Anterior cingulate cortex (tissue), 58 donors: ENCODE measurements at regions not wholly inside any gene's neighbourhood (a gene's known extent, or its start where the extent isn't known, plus 50 kb on each side); places are given as distances from the start of the nearest gene placed in this dataset.
A peak's percentile ranks its signal among the peaks of the same experiment; 100 is the strongest.

Experiments used
- DNase-seq, 58 donors: peaks; one replicate each; lab custom pipeline; 2025; lab: John Stamatoyannopoulos, UW

DNA sequence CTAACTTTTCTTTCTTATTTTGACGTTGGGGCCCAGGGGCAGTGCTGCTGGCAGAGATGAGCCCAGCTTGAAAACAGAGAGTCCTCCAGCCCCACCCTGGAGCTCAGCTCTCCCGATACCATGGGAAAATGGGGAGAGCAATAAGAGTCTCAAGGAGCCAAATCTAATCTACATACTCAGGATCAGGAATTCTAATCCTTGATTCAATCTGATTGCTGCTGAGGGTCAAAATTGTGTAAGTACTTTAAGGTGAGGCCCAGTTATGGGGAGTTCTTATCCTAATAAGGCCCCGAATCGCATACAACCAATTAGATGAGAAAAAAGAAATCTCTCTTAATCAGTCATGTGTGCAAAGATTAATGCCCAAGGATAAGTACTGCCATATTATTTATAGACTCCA is 202.9 kb downstream of the FAM76B start:
- no peak for DNase-seq

DNA sequence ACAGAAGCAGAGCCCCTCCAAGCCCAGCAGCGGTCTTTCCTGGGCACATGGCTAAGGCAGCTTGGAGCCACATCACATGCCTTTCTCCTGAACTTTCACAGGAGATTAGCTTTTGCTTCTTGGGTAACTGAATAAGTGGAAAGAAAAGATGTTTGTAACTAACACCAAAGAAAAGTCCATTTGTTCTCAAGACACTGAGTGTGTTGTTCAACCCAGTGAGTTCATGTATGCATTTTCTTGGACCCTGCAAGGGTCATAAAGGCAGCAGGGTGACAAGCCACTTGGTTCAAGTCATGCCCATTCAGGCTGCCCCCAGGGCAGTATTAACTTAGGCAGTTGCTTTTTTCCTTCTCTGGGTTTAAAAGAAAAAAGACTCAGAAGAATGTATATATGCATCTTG is 203.4 kb downstream of the FAM76B start:
- no peak for DNase-seq

DNA sequence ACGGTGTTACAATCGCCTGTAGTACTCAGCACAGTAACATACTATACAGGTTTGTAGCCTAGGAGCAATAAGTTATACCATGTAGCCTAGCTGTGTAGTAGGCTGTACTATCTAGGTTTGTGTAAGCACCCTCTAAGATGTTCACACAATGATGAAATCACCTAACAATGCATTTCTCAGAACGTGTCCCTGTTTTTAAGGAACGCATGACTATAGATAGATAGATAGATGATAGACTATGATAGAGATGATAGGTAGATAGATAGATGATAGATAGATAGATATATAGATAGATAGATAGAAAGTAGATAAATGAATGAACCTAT is 203.9 kb downstream of the FAM76B start:
- DNase-seq, result no peak

DNA sequence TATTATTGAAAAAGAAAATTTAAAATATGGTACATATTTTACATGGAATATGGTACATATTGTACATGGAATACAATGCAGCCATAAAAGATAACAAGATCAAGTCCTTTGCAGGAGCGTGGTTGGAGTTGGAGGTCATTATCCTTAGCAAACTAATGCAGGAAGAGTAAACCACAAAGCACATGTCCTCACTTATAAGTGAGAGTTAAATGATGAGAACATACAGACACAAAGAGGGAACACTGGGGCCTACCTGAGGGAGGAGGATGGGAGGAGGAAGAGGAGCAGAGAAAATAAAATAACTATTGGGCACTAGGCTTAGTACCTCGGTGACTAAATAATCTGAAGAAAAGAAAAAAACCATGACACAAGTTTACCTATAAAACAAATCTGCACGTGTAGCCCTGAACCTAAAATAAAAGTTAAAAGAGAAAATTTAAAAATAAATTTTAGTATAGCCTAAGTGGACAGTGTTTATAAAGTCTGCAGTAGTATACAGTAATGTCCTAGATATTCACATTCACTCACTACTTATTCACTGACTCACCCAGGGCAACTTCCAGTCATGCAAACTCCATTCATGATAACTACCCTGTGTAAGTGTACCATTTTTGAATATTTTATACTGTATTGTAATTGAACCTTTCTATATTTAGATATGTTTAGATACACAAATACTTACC is 204.4 kb downstream of the FAM76B start:
- DNase-seq, result no peak

DNA sequence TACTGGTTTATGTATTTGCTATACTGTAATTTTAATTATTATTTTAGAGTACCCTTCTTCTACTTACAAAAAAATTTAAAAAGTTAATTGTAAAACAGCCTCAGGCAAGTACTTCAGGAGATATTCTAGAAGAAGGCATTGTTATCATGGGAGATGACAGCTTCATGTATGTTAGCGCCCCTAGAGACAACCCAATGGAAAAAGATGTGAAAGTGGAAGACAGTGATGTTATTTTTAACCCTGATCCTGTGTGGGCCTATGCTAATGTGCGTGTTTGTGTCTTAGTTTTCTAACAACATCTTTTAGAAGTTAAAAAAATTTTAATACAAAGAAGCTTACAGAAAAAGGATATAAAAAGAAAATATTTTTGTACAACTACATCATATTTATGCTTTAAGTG is 205.0 kb downstream of the FAM76B start:
- no peak for DNase-seq

DNA sequence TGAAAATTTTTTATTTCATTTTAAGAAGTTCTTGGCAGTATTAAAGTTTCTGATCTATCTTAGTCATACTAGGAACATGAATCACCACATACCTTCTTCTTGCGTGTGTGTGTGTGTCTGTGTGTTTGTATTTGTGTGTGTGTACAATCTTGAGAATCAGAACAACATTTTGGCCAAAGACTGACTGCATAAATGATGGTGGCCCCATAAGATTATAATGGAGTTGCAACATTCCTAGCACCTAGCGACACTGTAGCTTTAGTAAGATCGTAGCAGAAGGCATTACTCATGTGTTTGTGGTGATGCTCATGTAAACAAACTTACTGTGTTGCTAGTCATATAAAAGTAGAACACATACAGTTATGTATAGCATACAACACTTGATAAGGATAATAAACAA is 205.4 kb downstream of the FAM76B start:
- DNase-seq, result no peak

DNA sequence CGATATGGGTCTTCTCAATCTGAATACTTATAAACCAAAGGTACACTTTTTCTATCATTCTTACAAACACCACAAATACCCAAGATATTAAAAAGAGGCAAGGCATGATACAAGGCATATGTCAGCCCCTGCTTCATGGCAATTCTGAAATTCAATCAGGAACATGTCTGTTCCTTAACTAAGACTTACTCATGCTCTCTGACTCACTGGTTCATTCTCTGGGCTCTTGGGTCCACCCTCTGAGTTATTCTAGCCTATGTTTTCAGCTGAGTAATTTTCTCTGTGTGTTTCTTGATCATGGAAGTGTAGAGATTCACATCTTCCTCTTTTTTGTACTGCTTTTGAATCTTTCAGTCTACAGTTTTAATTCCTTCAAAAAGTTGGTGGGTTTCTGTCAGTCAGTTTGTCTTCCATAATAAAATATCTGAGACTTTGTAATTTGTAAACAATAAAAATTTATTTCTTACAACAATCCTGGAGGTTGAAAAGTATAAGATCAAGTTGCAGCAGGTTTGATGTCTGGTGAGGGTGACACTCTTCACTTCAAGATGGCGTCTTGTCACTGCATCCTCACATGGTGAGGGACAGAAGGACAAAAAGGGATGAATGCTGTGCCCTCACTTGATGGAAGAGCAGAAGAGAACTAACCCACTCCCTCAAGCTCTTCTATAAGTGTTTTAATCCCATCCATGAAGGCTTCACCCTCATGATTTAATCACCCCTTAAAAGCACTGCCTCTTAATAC is 211.7 kb downstream of the FAM76B start:
- no peak for DNase-seq

DNA sequence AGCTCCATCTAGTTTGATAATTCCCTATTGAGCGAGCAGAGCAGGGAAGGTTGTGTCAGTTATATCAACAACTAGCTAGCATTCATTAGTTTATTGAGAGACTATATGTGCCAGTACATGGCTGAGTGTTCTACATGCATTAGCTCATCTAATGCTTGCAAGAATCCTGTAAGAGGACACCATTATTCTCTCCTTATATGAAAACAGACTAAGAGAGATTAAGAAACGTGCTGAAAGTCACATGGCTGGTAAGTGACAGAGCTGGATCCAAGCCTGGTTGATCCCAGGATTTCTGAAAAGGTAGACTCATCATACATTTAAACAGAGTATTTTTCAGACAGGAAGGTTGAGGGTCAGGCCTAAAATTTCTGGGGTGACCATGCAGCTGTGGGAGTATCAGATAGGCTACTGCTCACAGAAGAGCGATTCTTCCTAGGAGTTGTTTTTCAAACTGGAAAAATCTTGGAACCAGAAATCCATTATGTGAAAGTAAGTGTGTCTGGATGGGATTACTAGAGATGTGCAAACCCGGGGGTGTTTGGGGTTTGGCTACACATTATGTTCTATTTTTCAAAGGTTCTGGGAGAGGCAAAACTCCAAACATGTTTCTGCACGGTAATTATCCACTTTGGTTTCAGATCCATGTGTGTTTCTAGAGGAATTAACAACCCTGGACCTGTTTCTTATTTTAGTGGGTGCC is 213.3 kb downstream of the FAM76B start:
- peak in 2 of 58 donors; percentile 17 to 27 for DNase-seq

DNA sequence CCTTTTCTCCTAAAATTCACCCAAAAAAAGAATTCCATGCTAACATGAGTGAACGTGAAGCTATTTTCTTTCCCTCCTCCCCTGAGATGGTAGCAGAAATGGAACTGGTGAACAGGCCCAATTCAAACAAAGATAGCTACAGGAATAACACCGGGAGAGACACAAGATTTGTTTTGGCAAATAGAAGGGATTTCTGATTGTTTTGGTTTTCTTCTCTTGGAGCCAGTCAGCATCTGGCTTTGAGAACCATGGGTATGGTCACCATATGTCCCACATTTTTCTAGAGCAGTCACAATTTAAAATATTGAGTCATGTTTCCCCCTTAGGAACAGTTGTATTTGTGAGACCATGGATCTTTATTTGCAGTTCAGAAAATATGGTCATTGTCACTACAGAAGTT is 214.1 kb downstream of the FAM76B start:
- peak in 1 of 58 donors; percentile 6 for DNase-seq

DNA sequence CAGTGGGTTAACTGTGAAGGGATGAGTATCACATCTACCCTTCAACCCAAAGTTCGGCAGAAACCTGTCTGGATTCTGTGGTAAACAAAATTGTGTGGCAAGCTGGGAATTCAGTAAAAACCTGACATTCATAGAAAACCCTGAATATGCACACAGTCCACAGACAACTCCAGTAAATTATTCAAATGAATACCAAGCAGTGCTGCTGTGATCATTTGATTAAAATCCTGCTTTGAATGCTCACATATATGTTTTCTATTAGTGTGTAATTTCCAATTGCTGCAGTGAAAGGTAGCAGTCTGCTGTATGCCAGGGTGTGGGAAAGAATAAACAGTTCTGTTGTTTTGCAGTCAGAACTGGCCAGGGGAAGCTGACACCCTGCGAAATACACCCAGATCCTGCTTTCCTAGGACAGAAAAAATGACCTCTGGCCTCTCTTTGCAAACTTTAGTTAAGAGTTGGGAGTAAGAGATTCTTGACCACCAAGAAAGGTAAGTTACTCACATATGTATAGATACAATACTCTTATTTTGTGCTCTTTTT is 217.8 kb downstream of the FAM76B start:
- DNase-seq, result no peak

DNA sequence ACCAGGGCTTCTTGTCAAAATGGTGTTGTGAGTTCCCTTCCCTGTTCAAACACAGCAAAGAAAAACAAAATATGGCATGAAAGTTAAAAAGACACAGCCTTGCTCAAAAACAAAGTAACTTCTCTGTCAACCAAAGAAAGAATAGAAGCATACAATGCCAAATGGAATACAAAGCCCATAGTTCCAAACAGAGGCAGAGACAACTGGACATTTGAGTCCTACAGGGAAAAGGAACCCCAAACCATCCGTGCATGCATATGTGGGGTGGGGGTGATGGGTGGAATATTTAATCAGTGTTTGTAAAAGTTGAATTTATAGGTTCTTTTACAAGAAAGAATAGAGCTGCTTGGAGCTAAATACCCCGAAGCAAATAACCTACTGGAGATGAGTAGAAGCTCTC is 218.7 kb downstream of the FAM76B start:
- peak in 4 of 58 donors; percentile 7 to 40 (median 18) for DNase-seq

DNA sequence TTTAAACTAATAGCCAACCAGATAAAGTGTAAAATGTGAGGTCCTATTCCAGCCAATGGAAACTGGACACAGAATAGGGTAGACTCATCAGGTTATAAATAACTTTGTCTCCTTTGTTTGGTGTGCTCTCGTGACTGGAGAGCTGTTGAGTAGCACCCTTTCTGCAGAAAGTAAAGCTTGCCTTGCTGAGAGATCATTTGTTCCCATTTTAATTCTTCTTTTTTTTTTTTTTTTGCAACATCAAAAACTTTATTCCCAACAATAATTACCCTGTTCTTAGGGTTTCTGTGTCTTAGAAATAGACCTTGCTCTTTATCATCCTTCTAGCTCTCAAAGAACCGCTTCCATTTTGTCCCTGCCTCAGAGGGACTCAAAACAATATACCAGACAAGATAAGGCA is 220.4 kb downstream of the FAM76B start:
- no peak for DNase-seq

DNA sequence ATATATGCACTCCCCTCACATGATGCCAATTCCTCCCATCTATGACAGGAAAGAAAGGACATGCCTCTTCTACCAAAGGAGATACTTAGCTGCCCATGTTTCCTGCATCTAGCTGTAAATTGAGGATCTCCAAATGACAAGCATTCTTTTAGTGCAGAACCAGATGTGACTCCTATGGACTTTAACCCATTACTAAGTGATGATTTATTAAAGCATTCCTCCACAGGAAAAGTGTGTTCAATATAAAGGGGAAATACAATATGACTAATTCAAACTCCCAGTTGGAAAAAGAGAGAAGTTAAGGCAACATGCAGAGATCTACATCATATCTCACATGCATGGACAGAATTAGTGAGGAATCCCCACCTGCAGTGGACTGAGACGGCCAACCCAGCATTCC is 221.3 kb downstream of the FAM76B start:
- DNase-seq, result no peak

DNA sequence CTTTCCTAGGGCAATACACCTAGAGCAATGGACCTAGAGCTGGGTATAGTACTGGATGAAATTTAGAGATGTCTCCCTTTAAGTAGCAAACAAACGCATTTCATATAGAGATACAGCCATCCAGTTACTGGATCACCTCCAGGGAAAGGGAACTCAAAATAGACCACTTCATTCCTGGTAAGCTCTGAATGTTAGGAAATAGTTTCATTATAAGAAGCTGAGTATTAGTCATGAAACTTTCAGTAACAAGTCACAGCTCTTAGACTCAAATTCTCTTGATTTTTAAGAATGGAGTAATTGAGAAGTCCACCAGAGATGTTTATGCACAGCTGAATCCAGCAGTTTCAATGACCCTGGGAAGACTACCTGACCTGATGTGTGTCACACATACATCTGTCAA is 221.9 kb downstream of the FAM76B start:
- DNase-seq, result no peak

DNA sequence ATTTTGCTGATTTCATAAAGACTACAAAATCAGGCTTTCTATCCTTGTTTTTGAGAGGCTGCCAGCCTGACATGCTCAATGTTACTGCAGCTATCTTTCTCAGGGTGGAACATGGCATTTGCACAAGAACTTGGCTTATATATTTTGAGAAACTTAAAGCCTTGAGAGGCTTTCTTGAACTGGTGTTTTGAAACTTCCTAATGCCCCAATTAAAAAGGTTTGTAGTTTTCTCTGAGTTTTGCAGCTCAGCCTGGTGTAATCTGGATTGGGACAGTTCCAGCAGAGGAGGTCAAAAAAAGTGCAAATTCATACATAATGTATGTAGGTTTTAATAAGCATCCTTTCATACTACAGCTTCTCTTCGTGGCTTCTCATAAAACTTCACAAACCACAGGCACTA is 223.4 kb downstream of the FAM76B start:
- DNase-seq, result no peak

DNA sequence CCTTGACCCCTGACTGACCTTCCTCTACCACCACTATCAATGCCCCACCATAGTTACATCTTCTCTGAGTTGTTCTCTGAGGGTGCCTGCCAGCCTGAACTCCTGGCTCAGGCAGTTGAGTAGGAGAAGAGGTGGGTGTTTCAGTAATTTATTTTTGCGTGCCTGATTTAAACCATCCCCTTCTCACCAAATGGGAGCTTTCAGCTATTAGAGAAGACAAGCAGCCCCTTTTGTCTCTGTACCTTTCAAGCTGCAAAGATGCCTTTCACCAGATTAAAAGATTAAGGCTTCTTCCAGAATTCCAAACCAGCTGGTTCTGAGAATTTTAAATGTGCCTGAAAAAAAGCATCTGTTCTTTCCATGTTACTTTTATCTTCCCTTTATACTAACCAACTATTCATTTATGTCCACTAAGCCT is 223.8 kb downstream of the FAM76B start:
- DNase-seq, result no peak

DNA sequence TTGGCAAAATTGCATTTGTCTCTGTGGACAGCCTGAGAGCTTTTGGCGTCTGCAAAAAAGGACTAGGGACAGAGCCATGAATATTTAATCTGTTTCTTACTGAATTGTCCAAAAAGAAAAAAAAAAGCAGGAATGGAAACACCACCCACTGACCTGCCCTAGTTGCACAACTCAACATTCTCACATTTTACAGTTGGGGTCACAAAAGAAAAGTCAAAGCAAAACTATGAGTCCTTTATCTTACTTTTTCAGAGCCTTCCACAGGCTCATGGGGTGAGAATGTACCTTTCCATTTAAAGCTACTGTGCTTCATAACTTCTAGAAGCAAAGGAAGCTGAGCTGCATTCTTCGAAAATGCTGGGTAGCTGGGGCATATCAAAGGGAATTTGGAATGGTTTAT is 225.7 kb downstream of the FAM76B start:
- DNase-seq, result no peak

DNA sequence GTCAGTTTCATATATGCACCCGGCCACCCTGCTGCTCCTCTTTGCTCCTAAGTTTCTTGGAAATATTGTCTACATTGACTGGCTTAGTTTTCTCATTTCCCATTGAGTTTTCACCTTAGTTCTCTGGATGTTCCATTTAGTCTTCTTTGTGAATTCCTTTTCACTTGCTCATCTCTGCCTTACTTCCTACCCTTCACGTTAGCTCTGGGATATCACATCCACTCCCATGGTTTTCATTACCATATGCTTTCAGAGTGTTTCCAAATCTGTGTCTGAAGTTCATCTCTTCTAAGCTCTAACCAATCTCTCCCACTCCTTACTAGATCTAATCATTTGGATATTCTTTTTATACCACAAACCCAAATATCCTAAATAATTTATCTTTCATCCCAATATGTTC is 226.4 kb downstream of the FAM76B start:
- no peak for DNase-seq

DNA sequence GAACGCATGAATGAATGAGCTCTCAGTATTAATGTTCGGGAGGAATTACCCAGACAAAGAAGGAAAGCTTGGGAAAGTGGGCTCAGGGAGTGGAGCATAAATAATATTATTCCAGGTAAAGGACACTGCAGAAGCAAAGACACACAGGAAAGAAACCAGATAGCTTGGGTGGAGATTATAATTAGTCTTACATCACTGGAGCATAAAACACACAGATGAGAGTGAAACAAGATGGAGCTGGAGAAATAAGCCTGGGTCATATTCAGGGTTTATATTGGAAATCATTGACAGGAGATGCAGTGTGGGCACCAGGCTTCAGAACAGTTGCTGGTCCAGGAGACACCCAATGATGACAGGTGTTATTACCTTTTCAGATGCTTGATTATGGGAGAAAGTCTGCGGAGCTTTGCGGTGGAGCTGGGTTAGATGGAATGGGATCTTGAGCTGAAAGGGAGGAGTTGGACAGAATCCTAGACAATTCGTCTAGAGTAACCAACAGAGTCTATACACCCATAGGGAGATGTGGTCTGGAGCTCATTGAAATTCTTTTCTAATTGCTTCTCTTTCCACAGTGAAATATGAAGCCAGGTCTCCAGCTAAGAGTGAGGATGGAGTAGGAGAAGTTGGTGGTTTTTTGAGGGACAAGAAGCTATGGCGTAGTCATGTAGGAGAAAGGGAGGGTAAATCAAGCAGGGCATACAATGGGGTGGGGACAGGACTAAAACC is 227.2 kb downstream of the FAM76B start:
- no peak for DNase-seq

DNA sequence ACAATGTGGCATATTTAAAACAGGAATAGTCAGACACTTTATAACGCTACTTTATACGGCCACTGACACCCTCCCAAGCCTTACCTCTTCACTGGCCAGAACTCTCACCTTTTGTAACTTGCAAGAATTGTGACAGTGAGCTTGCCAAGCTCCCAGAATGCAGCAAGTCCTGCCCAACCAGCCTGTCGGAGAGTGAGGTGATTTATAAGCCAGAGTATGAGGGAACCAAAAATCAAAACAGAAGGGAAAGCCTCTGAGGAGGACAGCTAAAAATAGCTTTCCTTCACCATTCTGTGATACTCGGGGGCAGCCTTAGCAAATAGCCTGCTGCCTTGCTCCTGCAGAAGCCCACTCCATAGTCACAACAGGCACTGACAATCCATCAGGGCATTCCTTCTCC is 229.7 kb downstream of the FAM76B start:
- DNase-seq, result no peak

DNA sequence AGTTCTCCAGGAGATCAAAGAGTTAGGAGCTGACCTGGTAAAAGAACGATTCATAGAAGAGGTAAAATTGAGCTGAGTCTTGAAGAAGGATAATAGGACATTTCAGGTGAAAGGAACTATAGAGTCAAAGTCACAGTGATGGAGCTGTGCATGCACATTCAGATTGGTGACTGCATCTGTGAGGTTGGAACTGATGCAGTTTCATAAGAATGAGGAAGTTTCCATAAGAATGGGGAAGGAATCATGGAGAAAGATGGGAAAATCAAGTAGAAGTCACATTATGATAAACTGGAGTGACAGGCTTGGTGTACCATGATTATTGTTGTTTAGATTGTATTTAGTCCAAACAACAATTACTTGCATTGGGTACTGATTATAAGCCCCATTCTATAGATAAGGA is 232.2 kb downstream of the FAM76B start:
- DNase-seq, result no peak
